Neural cell (in vitro differentiated cells): ENCODE measurements at regions not wholly inside any gene's neighbourhood (a gene's known extent, or its start where the extent isn't known, plus 50 kb on each side); places are given as distances from the start of the nearest gene placed in this dataset.

Experiments used
- H2AFZ ChIP-seq: fragments of 200-600, 300-800 bp; sonication (generic), shearing (Covaris generic); 2 replicates; pipeline ENCODE4 v1.6.0; 2014; ENCODE audit warnings: low read depth, mild to moderate bottlenecking, antibody characterized with exemption, low read length, moderate library complexity
- H3F3A ChIP-seq: fragments of 200-600 bp; shearing (Covaris generic); 2 replicates; pipeline ENCODE4 v1.6.1; 2016; ENCODE audit warnings: mild to moderate bottlenecking, moderate library complexity, mixed read lengths, antibody characterized with exemption, low read length; ENCODE audit not compliant: insufficient read depth, poor library complexity, severe bottlenecking
- H3K27ac ChIP-seq: fragments of 200-600, 300-800 bp; sonication (generic), shearing (Covaris generic); 2 replicates; pipeline ENCODE4 v1.5.1; 2014; ENCODE audit warnings: mild to moderate bottlenecking, low read length, moderate library complexity
- H3K27me3 ChIP-seq: fragments of 300-800, 200-600 bp; sonication (generic), shearing (Covaris generic); 2 replicates; pipeline ENCODE4 v1.6.0; 2014; ENCODE audit warnings: mild to moderate bottlenecking, low read depth, low read length, moderate library complexity; ENCODE audit not compliant: insufficient read depth
- H3K36me3 ChIP-seq: fragments of 300-800, 200-600 bp; sonication (generic), shearing (Covaris generic); 2 replicates; pipeline ENCODE4 v1.5.1; 2014; ENCODE audit warnings: mild to moderate bottlenecking, antibody characterized with exemption, low read length, moderate library complexity; ENCODE audit not compliant: insufficient read depth
- H3K4me2 ChIP-seq: fragments of 300-800, 200-600 bp; sonication (generic), shearing (Covaris generic); 2 replicates; pipeline ENCODE4 v1.6.0; 2014; ENCODE audit warnings: mild to moderate bottlenecking, low read length
- H3K4me3 ChIP-seq: fragments of 300-800, 200-600 bp; sonication (generic), shearing (Covaris generic); 2 replicates; pipeline ENCODE4 v1.5.1; 2014; ENCODE audit warnings: mild to moderate bottlenecking, low read length, moderate library complexity
- H3K79me2 ChIP-seq: fragments of 200-600 bp; shearing (Covaris generic); replicated peaks from 2 replicates; pipeline ENCODE4 v1.6.0; 2014; ENCODE audit warnings: mild to moderate bottlenecking, low read length, moderate library complexity; ENCODE audit not compliant: insufficient read depth
- H3K9ac ChIP-seq: fragments of 300-800, 200-600 bp; sonication (generic), shearing (Covaris generic); 2 replicates; pipeline ENCODE4 v1.6.1; 2016; ENCODE audit warnings: mild to moderate bottlenecking, low read length, mixed read lengths
- H3K9me2 ChIP-seq: fragments of 200-600 bp; shearing (Covaris generic); 2 replicates; pipeline ENCODE4 v1.6.1; 2016; ENCODE audit warnings: mild to moderate bottlenecking, low read length, mixed read lengths; ENCODE audit not compliant: insufficient read depth
- H3K9me3 ChIP-seq: fragments of 200-600, 300-800 bp; sonication (generic), shearing (Covaris generic); 2 replicates; pipeline ENCODE4 v1.6.1; 2016; ENCODE audit warnings: mild to moderate bottlenecking, mixed run types, low read length, moderate library complexity, mixed read lengths
- H4K20me1 ChIP-seq: fragments of 200-600 bp; shearing (Covaris generic); 2 replicates; pipeline ENCODE4 v1.6.1; 2016; ENCODE audit warnings: mild to moderate bottlenecking, mixed run types; ENCODE audit not compliant: insufficient read depth
- EP300 ChIP-seq: fragments of 450-650 bp; conservative IDR thresholded peaks from 2 replicates; pipeline ENCODE4 v1.6.1; 2014; ENCODE audit warnings: antibody characterized with exemption, mild to moderate bottlenecking, moderate library complexity; ENCODE audit not compliant: poor library complexity, severe bottlenecking
- EZH2 ChIP-seq: fragments of 200-600, 300-800 bp; shearing (Covaris generic), sonication (generic); IDR thresholded peaks from 2 replicates; pipeline ENCODE4 v1.6.1; 2014; ENCODE audit warnings: antibody characterized with exemption, low read length, borderline replicate concordance, mild to moderate bottlenecking; ENCODE audit not compliant: insufficient read depth, poor library complexity, severe bottlenecking
- MXI1 ChIP-seq: fragments of 450-650 bp; conservative IDR thresholded peaks from 2 replicates; pipeline ENCODE4 v1.6.1; 2014; ENCODE audit warnings: antibody characterized with exemption, mild to moderate bottlenecking; ENCODE audit not compliant: poor library complexity, severe bottlenecking
- POLR2AphosphoS5 ChIP-seq: IDR thresholded peaks from 2 replicates; pipeline ENCODE4 v1.6.1; 2012
- RAD21 ChIP-seq: fragments of 450-650 bp; conservative IDR thresholded peaks from 2 replicates; pipeline ENCODE4 v1.6.1; 2014; ENCODE audit warnings: antibody characterized with exemption, mild to moderate bottlenecking, moderate library complexity
- SMC3 ChIP-seq: fragments of 450-650 bp; conservative IDR thresholded peaks from 2 replicates; pipeline ENCODE4 v1.6.1; 2014; ENCODE audit warnings: antibody characterized with exemption, mild to moderate bottlenecking, moderate library complexity; ENCODE audit not compliant: poor library complexity
- TAF1 ChIP-seq: IDR thresholded peaks from 2 replicates; pipeline ENCODE4 v1.6.1; 2012; ENCODE audit warnings: low read depth
- TF ChIP-seq, protein P1 (sequence below): fragments of 450-650 bp; IDR thresholded peaks from 2 replicates; pipeline ENCODE4 v1.5.1; 2014; ENCODE audit warnings: antibody characterized with exemption, mild to moderate bottlenecking, moderate library complexity; ENCODE audit not compliant: poor library complexity, severe bottlenecking
- TF ChIP-seq, protein P2 (sequence below): IDR thresholded peaks from 2 replicates; pipeline ENCODE4 v1.6.1; 2012; ENCODE audit warnings: borderline replicate concordance

DNA sequence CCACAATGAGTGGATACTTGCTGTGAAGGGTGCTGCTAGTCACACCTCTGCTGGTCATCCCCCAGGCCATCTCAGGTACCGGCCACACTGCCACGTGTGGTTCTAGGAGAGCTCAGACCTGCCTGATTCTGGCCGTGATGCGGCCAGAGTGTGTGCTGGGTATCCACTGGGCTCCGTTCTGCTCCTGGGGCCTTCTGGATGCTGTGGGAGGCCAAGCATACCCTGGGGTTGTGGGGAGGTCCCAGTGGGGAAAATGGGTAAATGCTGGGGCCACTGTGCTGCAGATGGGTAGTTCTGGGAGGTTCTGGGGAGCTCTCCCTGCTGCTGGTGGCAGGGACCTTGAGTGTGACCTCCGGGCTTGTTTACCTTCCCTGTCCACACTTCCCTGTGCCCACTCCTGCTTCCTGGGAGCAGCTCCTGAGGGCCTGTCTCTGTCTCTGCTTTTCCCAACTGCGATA is 318.4 kb downstream of the GLRX3 start:
- Histone ChIP-seq H3K36me3 (no peaks in the 10 kb centered on the region), H3K9ac (no peak overlapping the region), H3K27me3 (no peaks in the 10 kb centered on the region), H3F3A (no peaks in the 10 kb centered on the region), H3K9me2 (no peaks in the 10 kb centered on the region), H3K4me2 (no peak overlapping the region), H3K79me2 (no peaks in the 10 kb centered on the region), H3K4me3 (no peak overlapping the region), H4K20me1 (no peaks in the 10 kb centered on the region), H3K9me3 (no peaks in the 10 kb centered on the region), H3K27ac (no peak overlapping the region), H2AFZ (no peak overlapping the region)
- no peak for TF ChIP-seq POLR2AphosphoS5
- TF ChIP-seq RAD21 = no peak
- TF ChIP-seq, protein P1, sequence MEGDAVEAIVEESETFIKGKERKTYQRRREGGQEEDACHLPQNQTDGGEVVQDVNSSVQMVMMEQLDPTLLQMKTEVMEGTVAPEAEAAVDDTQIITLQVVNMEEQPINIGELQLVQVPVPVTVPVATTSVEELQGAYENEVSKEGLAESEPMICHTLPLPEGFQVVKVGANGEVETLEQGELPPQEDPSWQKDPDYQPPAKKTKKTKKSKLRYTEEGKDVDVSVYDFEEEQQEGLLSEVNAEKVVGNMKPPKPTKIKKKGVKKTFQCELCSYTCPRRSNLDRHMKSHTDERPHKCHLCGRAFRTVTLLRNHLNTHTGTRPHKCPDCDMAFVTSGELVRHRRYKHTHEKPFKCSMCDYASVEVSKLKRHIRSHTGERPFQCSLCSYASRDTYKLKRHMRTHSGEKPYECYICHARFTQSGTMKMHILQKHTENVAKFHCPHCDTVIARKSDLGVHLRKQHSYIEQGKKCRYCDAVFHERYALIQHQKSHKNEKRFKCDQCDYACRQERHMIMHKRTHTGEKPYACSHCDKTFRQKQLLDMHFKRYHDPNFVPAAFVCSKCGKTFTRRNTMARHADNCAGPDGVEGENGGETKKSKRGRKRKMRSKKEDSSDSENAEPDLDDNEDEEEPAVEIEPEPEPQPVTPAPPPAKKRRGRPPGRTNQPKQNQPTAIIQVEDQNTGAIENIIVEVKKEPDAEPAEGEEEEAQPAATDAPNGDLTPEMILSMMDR = no peak
- no peak for TF ChIP-seq TAF1
- no peak for TF ChIP-seq EZH2
- no peak for TF ChIP-seq EP300
- TF ChIP-seq, protein P2, sequence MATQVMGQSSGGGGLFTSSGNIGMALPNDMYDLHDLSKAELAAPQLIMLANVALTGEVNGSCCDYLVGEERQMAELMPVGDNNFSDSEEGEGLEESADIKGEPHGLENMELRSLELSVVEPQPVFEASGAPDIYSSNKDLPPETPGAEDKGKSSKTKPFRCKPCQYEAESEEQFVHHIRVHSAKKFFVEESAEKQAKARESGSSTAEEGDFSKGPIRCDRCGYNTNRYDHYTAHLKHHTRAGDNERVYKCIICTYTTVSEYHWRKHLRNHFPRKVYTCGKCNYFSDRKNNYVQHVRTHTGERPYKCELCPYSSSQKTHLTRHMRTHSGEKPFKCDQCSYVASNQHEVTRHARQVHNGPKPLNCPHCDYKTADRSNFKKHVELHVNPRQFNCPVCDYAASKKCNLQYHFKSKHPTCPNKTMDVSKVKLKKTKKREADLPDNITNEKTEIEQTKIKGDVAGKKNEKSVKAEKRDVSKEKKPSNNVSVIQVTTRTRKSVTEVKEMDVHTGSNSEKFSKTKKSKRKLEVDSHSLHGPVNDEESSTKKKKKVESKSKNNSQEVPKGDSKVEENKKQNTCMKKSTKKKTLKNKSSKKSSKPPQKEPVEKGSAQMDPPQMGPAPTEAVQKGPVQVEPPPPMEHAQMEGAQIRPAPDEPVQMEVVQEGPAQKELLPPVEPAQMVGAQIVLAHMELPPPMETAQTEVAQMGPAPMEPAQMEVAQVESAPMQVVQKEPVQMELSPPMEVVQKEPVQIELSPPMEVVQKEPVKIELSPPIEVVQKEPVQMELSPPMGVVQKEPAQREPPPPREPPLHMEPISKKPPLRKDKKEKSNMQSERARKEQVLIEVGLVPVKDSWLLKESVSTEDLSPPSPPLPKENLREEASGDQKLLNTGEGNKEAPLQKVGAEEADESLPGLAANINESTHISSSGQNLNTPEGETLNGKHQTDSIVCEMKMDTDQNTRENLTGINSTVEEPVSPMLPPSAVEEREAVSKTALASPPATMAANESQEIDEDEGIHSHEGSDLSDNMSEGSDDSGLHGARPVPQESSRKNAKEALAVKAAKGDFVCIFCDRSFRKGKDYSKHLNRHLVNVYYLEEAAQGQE = no peak
- no peak for TF ChIP-seq SMC3
- TF ChIP-seq MXI1 = no peak

DNA sequence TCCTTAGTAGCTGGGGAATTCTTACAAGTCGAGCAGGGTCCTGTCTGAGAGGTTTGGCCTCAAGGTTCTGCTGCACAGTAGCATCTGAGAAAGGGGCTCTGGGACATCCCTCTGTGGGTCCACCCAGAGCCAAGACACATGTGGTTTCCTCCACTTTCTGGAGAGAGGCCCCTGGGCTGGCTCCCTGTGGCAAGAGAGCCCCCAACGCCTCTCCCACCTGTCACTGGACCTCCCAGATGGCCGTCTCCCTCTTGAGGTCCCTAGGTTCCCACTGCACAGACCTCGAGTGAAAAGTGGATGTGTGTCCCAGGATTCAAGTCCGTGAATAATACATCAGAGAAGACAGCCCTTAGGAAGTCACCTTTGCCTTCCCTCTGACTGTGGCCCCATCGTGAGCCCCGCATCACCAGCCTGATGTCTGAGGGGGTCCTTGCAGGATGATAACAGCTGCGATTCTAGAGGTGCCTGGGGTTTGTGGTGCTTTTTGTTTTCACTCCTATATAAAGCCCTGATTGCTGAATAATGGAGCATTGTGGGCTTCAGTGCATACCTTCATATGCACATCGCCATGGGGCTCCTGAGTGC is 319.0 kb downstream of the GLRX3 start:
- H3K4me2 ChIP-seq = no peak overlapping the region
- TF ChIP-seq RAD21 = no peak
- TF ChIP-seq TAF1 = no peak
- no peak for TF ChIP-seq EP300
- no peak for TF ChIP-seq EZH2
- no peak for TF ChIP-seq SMC3
- TF ChIP-seq POLR2AphosphoS5 = no peak
- TF ChIP-seq, protein P2 = no peak
- no peak for TF ChIP-seq MXI1
- TF ChIP-seq, protein P1 = no peak

More for the DNA sequence above, 319.0 kb downstream of the GLRX3 start:
- Histone ChIP-seq H3K79me2 (no peaks in the 10 kb centered on the region), H3K4me3 (no peak overlapping the region), H3K27me3 (no peaks in the 10 kb centered on the region), H3K9ac (no peak overlapping the region), H3F3A (no peaks in the 10 kb centered on the region), H3K9me2 (no peaks in the 10 kb centered on the region), H3K9me3 (no peaks in the 10 kb centered on the region), H3K36me3 (no peaks in the 10 kb centered on the region), H2AFZ (no peak overlapping the region), H3K27ac (no peak overlapping the region), H4K20me1 (no peaks in the 10 kb centered on the region)
